ENCODE measurements at regions not wholly inside any gene's neighbourhood (a gene's known extent, or its start where the extent isn't known, plus 50 kb on each side); places are given as distances from the start of the nearest gene placed in this dataset.

DNA sequence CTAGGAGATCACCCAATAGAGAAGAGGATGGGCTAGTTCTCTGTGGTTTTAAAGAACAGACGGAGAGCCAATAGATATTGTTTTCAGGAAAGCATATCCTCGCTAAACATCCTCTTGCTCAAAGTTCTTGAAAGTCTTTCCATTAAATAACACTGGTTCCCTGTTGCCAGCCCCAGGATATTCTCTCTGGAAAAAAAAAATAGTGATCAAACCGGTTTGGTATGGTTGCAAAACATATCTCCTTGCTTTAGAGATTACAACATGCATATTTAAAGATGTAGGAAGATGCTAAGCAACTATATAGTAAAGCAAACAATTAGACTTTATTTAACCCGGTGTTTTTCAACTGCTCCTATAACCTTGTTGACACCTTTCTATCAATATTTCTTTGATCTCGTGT, 211.4 kb downstream of the CMPK2 start:
- DNase-seq (ENCODE audit: low read depth, low spot score) = no peak

DNA sequence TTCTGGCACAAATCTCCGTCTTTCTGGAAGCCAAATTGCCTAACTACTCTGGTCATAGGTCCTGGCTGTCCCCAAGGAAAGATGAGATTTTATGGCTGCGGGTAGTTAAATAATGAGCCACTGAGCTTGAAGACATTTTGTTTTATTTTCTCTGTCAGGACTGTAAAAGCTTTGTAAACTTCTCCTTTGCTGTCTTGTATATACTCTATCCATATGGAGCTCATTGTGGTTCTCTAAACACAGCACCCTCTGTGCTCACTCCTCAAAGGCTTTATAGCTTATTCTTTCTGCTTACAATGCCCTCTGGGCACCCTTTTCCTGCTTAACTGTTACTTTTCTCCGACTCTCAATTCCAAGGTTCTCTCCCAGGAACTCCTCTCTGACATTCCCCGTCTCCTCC, 209.1 kb downstream of the CMPK2 start:
- no peak for DNase-seq (ENCODE audit: low read depth, low spot score)

DNA sequence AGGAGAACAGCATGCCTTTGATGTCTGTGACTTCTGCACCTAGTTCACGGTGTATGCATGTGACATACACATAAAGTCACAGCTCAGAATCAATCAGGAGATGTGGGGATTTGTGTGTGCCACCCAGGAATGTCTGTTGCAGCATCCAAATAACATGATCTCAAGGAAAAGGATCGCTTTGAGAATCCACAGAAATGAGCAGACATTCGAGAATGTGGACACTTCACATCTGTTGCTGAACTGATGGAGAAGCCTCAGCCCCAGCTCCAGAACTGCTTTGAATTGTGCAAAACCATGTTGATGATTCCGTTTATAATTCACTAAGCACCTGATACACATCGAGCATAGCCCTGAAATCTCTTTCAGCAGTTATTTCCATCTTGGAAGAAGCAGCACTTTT, 208.6 kb downstream of the CMPK2 start:
- no peak for DNase-seq (ENCODE audit: low read depth, low spot score)

- no peak for DNase-seq (ENCODE audit: low read depth, low spot score)
Observed at GRCh38 chr2:6657855-6658254, 207.9 kb downstream of the CMPK2 start.

- DNase-seq (ENCODE audit: low read depth, low spot score) = no peak
Observed at GRCh38 chr2:6664332-6665061, 201.2 kb downstream of the CMPK2 start.

GRCh38 chr2:6665093-6666045, 200.3 kb downstream of the CMPK2 start:
- no peak for DNase-seq (ENCODE audit: low read depth, low spot score)

- no peak for DNase-seq (ENCODE audit: low read depth, low spot score)
Observed at GRCh38 chr2:6667326-6667725, 198.4 kb downstream of the CMPK2 start.

DNA sequence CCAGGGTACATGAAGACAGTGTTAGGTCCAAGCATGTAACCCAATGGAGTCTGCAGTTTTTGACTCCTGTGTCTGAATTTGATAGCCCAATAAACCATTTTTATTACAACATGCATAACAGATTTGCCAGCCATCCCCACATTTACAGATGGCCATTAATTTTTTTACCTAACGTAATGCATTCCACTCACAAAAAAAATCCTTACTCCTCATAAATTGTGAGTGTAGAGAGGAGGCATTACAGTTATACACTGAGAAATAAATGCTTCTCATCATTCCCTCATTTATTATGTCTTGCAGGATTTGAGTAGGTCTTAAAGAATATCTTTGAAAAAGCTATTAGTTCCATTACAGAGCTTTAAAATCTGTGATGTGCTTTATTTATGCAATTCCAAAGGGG, 193.8 kb downstream of the CMPK2 start:
- no peak for DNase-seq (ENCODE audit: low read depth, low spot score)

DNA sequence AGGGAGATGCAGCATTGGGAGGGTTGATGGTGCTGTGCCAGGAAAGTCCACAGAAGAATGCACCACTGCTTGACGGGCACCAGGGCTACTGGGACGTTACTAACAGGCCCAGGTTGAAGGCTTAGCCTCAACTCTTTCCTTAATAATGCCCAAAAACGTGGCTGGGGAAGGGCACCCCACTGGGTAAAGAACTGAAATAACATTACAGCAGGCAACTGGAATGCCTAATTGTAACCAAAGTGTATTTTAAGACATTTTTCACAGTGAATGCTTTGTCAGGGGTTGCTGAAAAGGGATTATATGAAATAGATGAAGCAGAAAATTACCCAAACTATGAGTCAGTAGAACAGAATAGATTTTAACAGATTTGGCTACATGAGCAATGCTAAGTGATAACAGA, 191.3 kb downstream of the CMPK2 start:
- DNase-seq (ENCODE audit: low read depth, low spot score) = no peak

DNA sequence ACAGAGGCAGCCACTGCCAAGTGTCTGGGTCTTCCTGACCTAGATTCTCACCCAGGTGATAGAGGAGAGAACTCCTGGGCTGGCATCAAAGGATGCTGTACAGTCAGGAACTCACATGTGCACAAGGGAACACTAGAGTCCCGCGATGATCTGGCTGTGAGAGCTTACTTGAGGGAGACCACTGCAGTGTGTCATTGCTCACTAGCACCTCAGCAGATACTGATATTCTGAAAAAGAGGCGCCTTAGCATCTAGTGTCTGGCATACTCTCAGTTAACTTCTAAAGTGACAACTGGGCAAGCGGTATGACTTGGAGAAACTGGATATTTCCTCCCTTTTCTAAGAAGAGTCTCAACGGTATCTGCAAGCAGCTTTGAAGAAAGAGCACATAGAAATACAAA, 189.9 kb downstream of the CMPK2 start:
- DNase-seq (ENCODE audit: low read depth, low spot score) = no peak

GRCh38 chr2:6676241-6676640, 189.5 kb downstream of the CMPK2 start:
- DNase-seq (ENCODE audit: low read depth, low spot score) = no peak

- no peak for DNase-seq (ENCODE audit: low read depth, low spot score)
Observed at GRCh38 chr2:6676776-6677175, 188.9 kb downstream of the CMPK2 start.

GRCh38 chr2:6679471-6679870, 186.2 kb downstream of the CMPK2 start:
- no peak for DNase-seq (ENCODE audit: low read depth, low spot score)

DNA sequence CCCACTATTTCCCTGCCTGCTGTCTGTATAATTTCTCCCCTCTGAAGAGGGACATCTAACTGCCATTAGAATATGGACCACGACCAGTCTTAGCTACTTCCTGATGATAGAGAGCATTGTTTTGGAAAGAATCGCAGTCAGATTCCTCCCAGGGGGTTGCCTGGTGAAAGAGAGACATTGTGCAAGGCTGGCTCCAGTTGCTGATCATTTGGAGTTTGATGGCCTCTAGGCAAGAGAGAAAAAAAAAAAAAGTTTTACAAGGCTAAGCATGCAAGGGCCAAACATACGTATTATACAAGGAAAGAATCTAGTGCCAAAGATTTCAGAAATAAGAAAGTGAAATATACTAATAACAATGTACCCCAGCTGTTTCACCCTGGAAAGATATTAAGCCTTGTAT, 182.2 kb downstream of the CMPK2 start:
- DNase-seq (ENCODE audit: low read depth, low spot score) = no peak

GRCh38 chr2:6685447-6685846, 180.3 kb downstream of the CMPK2 start:
- DNase-seq (ENCODE audit: low read depth, low spot score) = no peak

- DNase-seq (ENCODE audit: low read depth, low spot score) = no peak
Observed at GRCh38 chr2:6692056-6692455, 173.7 kb downstream of the CMPK2 start.

DNA sequence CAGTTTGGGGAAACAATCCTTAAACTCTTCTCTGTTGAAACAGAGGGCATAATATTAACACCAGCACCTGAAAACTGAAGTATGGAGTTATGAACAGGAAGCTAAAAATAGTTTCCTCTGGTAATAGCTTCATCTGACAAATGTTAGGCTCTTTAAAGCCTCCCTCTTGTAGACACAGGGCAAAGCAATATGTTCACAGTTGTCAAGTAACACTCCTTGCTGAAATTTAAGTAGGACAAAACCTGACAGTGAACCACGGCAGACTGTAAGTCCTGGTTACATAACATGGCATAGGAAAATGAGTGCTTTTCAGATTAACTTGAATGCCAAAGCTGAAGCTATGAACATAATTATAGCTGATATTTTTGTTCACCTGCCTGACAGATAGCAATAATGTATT, 172.9 kb downstream of the CMPK2 start:
- no peak for DNase-seq (ENCODE audit: low read depth, low spot score)

GRCh38 chr2:6694555-6694954, 171.2 kb downstream of the CMPK2 start:
- no peak for DNase-seq (ENCODE audit: low read depth, low spot score)

GRCh38 chr2:6700335-6700734, 165.4 kb downstream of the CMPK2 start:
- no peak for DNase-seq (ENCODE audit: low read depth, low spot score)

DNA sequence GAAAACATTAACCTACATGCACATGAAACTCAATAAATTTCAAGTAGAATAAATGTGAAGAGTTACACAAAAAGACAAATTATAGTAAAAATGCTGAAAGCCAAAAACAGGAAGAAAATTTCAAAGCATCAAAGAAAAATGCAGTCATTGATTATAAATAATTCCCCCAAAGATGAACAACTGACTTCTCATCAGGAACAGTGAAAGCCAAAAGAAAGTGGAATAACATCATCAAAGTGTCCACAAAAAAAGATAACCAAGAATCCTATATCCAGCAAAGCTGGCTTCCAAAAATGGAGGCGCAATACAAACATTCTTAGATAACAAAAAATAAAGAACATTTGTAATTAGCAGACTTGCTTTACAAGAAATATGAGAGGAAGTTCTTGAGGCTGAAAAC, 161.6 kb downstream of the CMPK2 start:
- DNase-seq (ENCODE audit: low read depth, low spot score) = no peak

DNA sequence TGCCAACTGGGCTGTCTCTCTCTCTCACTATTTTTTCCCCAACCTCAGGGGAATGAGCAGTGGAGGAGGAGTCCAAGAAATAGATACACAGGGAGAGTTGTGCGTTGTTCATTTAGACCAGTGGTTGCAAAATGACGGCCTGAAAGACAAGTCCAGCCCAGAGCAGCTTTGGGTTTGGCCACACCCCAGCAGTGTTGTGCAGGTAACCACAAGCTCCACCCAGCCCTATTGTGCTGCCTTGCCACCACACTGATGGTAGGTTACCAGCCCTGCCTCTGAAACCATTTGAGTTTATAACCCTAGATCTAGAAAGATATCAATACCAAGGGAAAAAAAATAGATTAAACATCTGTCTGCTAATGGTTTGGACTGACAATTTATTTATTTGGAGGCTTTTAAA, 144.3 kb downstream of the CMPK2 start:
- DNase-seq (ENCODE audit: low read depth, low spot score) = no peak

GRCh38 chr2:6722574-6722973, 143.1 kb downstream of the CMPK2 start:
- no peak for DNase-seq (ENCODE audit: low read depth, low spot score)
